ENCODE measurements at regions not wholly inside any gene's neighbourhood (a gene's known extent, or its start where the extent isn't known, plus 50 kb on each side); places are given as distances from the start of the nearest gene placed in this dataset.

GRCh38 chr3:76694063-76694462 is 345.8 kb upstream of the ROBO2 start:
- no peak for TF ChIP-seq POLR2A (conservative IDR thresholded peaks at IDR 0.05)
- no peak for TF ChIP-seq ZNF24 (IDR thresholded peaks at IDR 0.05)
- no peak for TF ChIP-seq KAT7 (CRISPR knock-in tag; IDR thresholded peaks at IDR 0.05; ENCODE audit: borderline replicate concordance)
- no peak for TF ChIP-seq SREBF2 (CRISPR knock-in tag; IDR thresholded peaks at IDR 0.05)
- no peak for TF ChIP-seq EGR1 (conservative IDR thresholded peaks at IDR 0.05)
- TF ChIP-seq, protein P1, sequence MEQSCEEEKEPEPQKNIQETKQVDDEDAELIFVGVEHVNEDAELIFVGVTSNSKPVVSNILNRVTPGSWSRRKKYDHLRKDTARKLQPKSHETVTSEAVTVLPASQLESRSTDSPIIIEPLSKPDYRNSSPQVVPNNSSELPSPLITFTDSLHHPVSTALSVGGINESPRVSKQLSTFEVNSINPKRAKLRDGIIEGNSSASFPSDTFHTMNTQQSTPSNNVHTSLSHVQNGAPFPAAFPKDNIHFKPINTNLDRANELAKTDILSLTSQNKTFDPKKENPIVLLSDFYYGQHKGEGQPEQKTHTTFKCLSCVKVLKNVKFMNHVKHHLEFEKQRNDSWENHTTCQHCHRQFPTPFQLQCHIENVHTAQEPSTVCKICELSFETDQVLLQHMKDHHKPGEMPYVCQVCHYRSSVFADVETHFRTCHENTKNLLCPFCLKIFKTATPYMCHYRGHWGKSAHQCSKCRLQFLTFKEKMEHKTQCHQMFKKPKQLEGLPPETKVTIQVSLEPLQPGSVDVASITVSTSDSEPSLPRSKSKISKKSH (CRISPR knock-in tag; IDR thresholded peaks at IDR 0.05) = no peak
- no peak for TF ChIP-seq GATAD2A (IDR thresholded peaks at IDR 0.05)
- TF ChIP-seq TARDBP (IDR thresholded peaks at IDR 0.05) = no peak
- TF ChIP-seq TAF1 (IDR thresholded peaks at IDR 0.05; ENCODE audit: control insufficient read depth, extremely low read depth, insufficient read depth, low read length, severe bottlenecking) = no peak
- no peak for TF ChIP-seq PKNOX1 (IDR thresholded peaks at IDR 0.05)
- TF ChIP-seq EZH2 (IDR thresholded peaks at IDR 0.05; ENCODE audit: borderline replicate concordance, low read depth, low read length) = no peak
- no peak for TF ChIP-seq GABPA (tag; conservative IDR thresholded peaks at IDR 0.05; ENCODE audit: low read depth)
- TF ChIP-seq, protein P2, sequence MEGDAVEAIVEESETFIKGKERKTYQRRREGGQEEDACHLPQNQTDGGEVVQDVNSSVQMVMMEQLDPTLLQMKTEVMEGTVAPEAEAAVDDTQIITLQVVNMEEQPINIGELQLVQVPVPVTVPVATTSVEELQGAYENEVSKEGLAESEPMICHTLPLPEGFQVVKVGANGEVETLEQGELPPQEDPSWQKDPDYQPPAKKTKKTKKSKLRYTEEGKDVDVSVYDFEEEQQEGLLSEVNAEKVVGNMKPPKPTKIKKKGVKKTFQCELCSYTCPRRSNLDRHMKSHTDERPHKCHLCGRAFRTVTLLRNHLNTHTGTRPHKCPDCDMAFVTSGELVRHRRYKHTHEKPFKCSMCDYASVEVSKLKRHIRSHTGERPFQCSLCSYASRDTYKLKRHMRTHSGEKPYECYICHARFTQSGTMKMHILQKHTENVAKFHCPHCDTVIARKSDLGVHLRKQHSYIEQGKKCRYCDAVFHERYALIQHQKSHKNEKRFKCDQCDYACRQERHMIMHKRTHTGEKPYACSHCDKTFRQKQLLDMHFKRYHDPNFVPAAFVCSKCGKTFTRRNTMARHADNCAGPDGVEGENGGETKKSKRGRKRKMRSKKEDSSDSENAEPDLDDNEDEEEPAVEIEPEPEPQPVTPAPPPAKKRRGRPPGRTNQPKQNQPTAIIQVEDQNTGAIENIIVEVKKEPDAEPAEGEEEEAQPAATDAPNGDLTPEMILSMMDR (IDR thresholded peaks at IDR 0.05 in 2 of 3, conservative IDR thresholded peaks at IDR 0.05 in 1 of 3; ENCODE audit: insufficient read depth in 2 of 3, low read depth in 1 of 3, low read length in 3 of 3) = no peak
- TF ChIP-seq ZNF764 (CRISPR knock-in tag; IDR thresholded peaks at IDR 0.05; ENCODE audit: low read depth) = no peak

Data from K562 (cell line).